Keratinocyte (primary cell): ENCODE measurements at regions not wholly inside any gene's neighbourhood (a gene's known extent, or its start where the extent isn't known, plus 50 kb on each side); places are given as distances from the start of the nearest gene placed in this dataset.

Source experiments
- DNase-seq: peaks from one replicate; pipeline ENCODE4 v3.0.0-alpha.2; 2011; ENCODE audit warnings: low read depth, missing footprints, low spot score
- FAIRE-seq: peaks from 2 replicates; lab custom pipeline; 2011; peaks lifted over from hg19 to GRCh38; lab: Jason Lieb, UNC
- H2AFZ ChIP-seq: 2 replicates; pipeline ENCODE4 v1.6.0; 2012; ENCODE audit warnings: low read length, control low read depth, inconsistent platforms; ENCODE audit not compliant: control insufficient read depth
- H3K27ac ChIP-seq: 2 replicates; pipeline ENCODE4 v1.5.1; 2011; ENCODE audit warnings: low read length; ENCODE audit not compliant: control insufficient read depth, insufficient read depth
- H3K27me3 ChIP-seq: 3 replicates; pipeline ENCODE4 v1.6.0; 2011; ENCODE audit warnings: low read length; ENCODE audit not compliant: control insufficient read depth, insufficient read depth; ENCODE audit errors: extremely low read depth
- H3K36me3 ChIP-seq, 2 experiments: 2 replicates in 1 of 2; 3 replicates in 1 of 2; pipeline ENCODE4 v1.5.1; 2011; ENCODE audit warnings: low read length in 2 of 2, mild to moderate bottlenecking in 1 of 2; ENCODE audit not compliant: control insufficient read depth in 2 of 2, insufficient read depth in 2 of 2; ENCODE audit errors: extremely low read depth in 1 of 2
- H3K4me1 ChIP-seq: 3 replicates; pipeline ENCODE4 v1.5.1; 2011; ENCODE audit warnings: low read length; ENCODE audit not compliant: control insufficient read depth, insufficient read depth; ENCODE audit errors: extremely low read depth
- H3K4me2 ChIP-seq: 3 replicates; pipeline ENCODE4 v1.6.0; 2011; ENCODE audit warnings: low read depth, low read length; ENCODE audit not compliant: control insufficient read depth, insufficient read depth; ENCODE audit errors: extremely low read depth
- H3K4me3 ChIP-seq, 3 experiments: fragments of 200-600 bp in 1 of 3; sonication (generic) in 1 of 3; 2 replicates in 2 of 3; 3 replicates in 1 of 3; pipeline ENCODE4 v1.5.1; 2011 to 2016; ENCODE audit warnings: low read length in 3 of 3, mild to moderate bottlenecking in 3 of 3, control low read depth in 2 of 3, inconsistent platforms in 1 of 3, low read depth in 1 of 3, mixed read lengths in 1 of 3, mixed run types in 1 of 3, moderate library complexity in 1 of 3; ENCODE audit not compliant: control insufficient read depth in 2 of 3, insufficient read depth in 2 of 3; ENCODE audit errors: extremely low read depth in 1 of 3
- H3K79me2 ChIP-seq: 2 replicates; pipeline ENCODE4 v1.6.0; 2012; ENCODE audit warnings: low read length; ENCODE audit not compliant: control insufficient read depth, insufficient read depth
- H3K9ac ChIP-seq: 3 replicates; pipeline ENCODE4 v1.6.0; 2011; ENCODE audit warnings: low read length; ENCODE audit not compliant: control insufficient read depth, insufficient read depth; ENCODE audit errors: extremely low read depth
- H3K9me1 ChIP-seq: 3 replicates; pipeline ENCODE4 v1.6.0; 2011; ENCODE audit warnings: low read length; ENCODE audit not compliant: control insufficient read depth, insufficient read depth; ENCODE audit errors: extremely low read depth
- H3K9me3 ChIP-seq: 2 replicates; pipeline ENCODE4 v1.5.1; 2012; ENCODE audit warnings: low read depth, low read length; ENCODE audit not compliant: control insufficient read depth
- H4K20me1 ChIP-seq: 3 replicates; pipeline ENCODE4 v1.6.0; 2011; ENCODE audit warnings: low read length; ENCODE audit not compliant: control insufficient read depth, insufficient read depth; ENCODE audit errors: extremely low read depth
- EZH2 ChIP-seq: IDR thresholded peaks from one replicate; pipeline ENCODE4 v1.6.1; 2012; ENCODE audit warnings: inconsistent platforms, mild to moderate bottlenecking, low read length, moderate library complexity
- dilution Hi-C: fragments of 300-500 bp; cut with MboI; formaldehyde crosslinking; loops from one replicate; pipeline ENCODE4 v1.7.0; 2020; ENCODE audit warnings: low sequenced_read_pairs; ENCODE audit not compliant: extremely low pct_ligation_motif_present
- TF ChIP-seq, protein P1 (sequence below), 3 experiments: IDR thresholded peaks in 1 of 3; conservative IDR thresholded peaks in 1 of 3; optimal IDR thresholded peaks in 1 of 3; 2 replicates in 2 of 3; 3 replicates in 1 of 3; pipeline versions ENCODE3 to v1.5.1; 2011; ENCODE audit warnings: low read length in 3 of 3, mild to moderate bottlenecking in 3 of 3, moderate library complexity in 2 of 3, control low read depth in 1 of 3, inconsistent platforms in 1 of 3; ENCODE audit not compliant: insufficient read depth in 2 of 3; ENCODE audit errors: extremely low read depth in 1 of 3

DNA sequence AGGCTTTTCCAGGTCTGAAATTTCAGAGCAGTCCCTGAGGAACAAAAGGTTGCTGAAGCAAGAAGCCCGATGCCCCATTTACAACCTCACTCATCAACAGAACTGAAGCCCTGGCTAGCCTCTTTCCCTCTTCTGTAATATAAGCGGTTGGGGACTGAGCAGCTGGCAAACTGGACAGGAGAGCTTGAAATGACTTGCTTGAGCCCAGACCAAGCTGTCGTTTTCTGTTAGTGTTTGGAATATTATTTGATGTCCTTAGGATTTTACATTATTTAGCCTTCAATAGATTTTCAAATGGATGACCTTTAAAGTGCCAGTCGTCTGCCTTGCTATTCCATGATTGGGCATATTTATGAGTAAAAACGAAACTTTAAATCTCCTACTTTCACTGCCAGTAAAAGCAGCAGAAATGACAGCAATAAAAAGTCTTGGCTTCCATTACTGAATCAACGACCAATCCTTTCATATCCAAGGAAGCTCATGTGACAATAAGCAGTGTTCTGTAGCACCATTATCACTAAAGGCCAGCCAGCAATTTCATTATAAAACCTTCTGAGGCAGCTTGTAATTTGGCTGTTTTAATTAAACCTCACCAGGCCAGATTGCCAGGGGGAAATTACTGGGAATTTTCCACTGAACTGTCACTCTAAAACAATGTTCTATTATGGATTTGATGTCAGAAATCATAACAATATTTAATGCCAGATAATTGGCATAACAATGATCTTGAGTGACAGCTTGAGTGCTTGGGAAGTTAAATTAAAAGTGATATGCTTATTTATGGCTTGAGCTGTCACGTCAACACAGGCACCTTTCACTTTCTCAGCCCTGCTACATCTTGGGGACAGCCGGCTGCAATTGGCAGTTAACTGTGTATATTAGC, 85.9 kb downstream of the LSMEM1 start:
- Histone ChIP-seq H3K4me3 (no peak overlapping the region), H3K9ac (no peak overlapping the region), H3K9me1 (no peaks in the 10 kb centered on the region), H2AFZ (no peak overlapping the region), H3K4me2 (no peak overlapping the region), H3K79me2 (no peaks in the 10 kb centered on the region), H3K27ac (no peak overlapping the region), H3K9me3 (no peaks in the 10 kb centered on the region), H4K20me1 (no peaks in the 10 kb centered on the region), H3K4me1 (no peaks in the 10 kb centered on the region), H3K27me3 (no peaks in the 10 kb centered on the region), H3K36me3 (no peaks in the 10 kb centered on the region)
- DNase-seq (no peak), FAIRE-seq (no peak)
- dilution Hi-C loops, result no loop called here
- TF ChIP-seq EZH2, result no peak
- TF ChIP-seq, protein P1, sequence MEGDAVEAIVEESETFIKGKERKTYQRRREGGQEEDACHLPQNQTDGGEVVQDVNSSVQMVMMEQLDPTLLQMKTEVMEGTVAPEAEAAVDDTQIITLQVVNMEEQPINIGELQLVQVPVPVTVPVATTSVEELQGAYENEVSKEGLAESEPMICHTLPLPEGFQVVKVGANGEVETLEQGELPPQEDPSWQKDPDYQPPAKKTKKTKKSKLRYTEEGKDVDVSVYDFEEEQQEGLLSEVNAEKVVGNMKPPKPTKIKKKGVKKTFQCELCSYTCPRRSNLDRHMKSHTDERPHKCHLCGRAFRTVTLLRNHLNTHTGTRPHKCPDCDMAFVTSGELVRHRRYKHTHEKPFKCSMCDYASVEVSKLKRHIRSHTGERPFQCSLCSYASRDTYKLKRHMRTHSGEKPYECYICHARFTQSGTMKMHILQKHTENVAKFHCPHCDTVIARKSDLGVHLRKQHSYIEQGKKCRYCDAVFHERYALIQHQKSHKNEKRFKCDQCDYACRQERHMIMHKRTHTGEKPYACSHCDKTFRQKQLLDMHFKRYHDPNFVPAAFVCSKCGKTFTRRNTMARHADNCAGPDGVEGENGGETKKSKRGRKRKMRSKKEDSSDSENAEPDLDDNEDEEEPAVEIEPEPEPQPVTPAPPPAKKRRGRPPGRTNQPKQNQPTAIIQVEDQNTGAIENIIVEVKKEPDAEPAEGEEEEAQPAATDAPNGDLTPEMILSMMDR (optimal IDR thresholded peaks at IDR 0.05 in 1 of 3, IDR thresholded peaks at IDR 0.05 in 1 of 3, conservative IDR thresholded peaks at IDR 0.05 in 1 of 3; ENCODE audit: extremely low read depth in 1 of 3, insufficient read depth in 2 of 3, low read length in 3 of 3), result no peak

DNA sequence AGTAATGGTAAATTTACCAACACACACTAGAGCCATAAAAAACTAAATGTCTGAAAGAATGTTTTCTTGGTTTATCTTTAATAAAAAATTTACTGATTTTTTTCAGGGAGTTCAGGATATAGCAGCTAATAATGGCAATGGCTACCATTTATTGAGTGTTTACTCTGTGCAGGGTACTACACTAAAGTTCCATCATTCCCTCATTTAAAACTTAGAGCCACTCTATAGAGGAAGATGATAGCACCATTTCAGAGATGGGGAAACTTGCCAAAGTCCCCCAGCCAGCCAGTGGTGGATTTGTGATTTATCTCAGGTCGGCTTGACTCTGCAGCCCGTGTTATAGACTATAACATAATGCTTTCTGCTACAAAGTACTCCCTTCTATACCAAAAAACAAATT, 86.6 kb downstream of the LSMEM1 start:
- H2AFZ ChIP-seq, result no peak overlapping the region
- no peak for FAIRE-seq
- H3K79me2 ChIP-seq, result no peaks in the 10 kb centered on the region
- H3K9ac ChIP-seq, result no peak overlapping the region
- no peaks in the 10 kb centered on the region for H3K9me3 ChIP-seq
- no peak overlapping the region for H3K27ac ChIP-seq
- no peaks in the 10 kb centered on the region for H3K36me3 ChIP-seq
- dilution Hi-C loops, result no loop called here
- no peaks in the 10 kb centered on the region for H3K9me1 ChIP-seq
- H4K20me1 ChIP-seq, result no peaks in the 10 kb centered on the region
- no peak overlapping the region for H3K4me3 ChIP-seq
- no peak for DNase-seq
- H3K4me2 ChIP-seq, result no peak overlapping the region
- no peak for TF ChIP-seq EZH2
- TF ChIP-seq, protein P1 (optimal IDR thresholded peaks at IDR 0.05 in 1 of 3, IDR thresholded peaks at IDR 0.05 in 1 of 3, conservative IDR thresholded peaks at IDR 0.05 in 1 of 3; ENCODE audit: extremely low read depth in 1 of 3, insufficient read depth in 2 of 3, low read length in 3 of 3), result no peak
- H3K4me1 ChIP-seq, result no peaks in the 10 kb centered on the region
- H3K27me3 ChIP-seq, result no peaks in the 10 kb centered on the region
